Ovary (tissue), 3 donors: ENCODE measurements at regions not wholly inside any gene's neighbourhood (a gene's known extent, or its start where the extent isn't known, plus 50 kb on each side); places are given as distances from the start of the nearest gene placed in this dataset.

Source experiments
- POLR2A ChIP-seq: fragments of 450-650 bp; IDR thresholded peaks from one replicate; pipeline ENCODE4 v1.6.1; 2017; ENCODE audit warnings: antibody characterized with exemption, mild to moderate bottlenecking, moderate library complexity
- TF ChIP-seq, protein P1 (sequence below), 3 donors: fragments of 450-650 bp in 2 of 3; fragments of 200-600 bp in 1 of 3; IDR thresholded peaks; one replicate each; pipeline versions ENCODE4 v1.5.1 to v1.8.0; 2016 to 2022; ENCODE audit warnings: antibody characterized with exemption in 3 of 3, mild to moderate bottlenecking in 1 of 3
- donor health status: DM: no; HTN: no; CAD: no.

DNA sequence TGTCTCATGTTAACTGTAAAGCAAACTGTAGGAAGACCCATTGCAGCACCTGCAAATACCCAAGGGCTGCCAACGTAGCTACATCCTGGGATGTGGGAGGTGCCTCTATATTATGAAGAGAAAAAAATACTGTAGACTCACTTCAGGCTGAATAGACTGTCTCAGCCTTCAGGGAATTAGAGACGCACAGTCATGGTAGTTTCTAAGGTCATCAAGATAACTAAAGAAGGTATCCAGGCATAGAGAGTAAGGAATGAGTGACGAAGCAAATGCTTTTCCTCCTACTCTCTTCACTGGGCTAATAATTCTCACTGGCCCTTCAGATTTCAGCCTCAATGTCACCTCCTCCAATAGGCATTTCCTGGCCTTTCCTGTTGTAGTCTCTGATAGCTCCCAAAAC, 121.6 kb upstream of the ECI2 start:
- TF ChIP-seq, protein P1, sequence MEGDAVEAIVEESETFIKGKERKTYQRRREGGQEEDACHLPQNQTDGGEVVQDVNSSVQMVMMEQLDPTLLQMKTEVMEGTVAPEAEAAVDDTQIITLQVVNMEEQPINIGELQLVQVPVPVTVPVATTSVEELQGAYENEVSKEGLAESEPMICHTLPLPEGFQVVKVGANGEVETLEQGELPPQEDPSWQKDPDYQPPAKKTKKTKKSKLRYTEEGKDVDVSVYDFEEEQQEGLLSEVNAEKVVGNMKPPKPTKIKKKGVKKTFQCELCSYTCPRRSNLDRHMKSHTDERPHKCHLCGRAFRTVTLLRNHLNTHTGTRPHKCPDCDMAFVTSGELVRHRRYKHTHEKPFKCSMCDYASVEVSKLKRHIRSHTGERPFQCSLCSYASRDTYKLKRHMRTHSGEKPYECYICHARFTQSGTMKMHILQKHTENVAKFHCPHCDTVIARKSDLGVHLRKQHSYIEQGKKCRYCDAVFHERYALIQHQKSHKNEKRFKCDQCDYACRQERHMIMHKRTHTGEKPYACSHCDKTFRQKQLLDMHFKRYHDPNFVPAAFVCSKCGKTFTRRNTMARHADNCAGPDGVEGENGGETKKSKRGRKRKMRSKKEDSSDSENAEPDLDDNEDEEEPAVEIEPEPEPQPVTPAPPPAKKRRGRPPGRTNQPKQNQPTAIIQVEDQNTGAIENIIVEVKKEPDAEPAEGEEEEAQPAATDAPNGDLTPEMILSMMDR (IDR thresholded peaks at IDR 0.05) = no peak
- no peak for TF ChIP-seq POLR2A
